ENCODE measurements at regions not wholly inside any gene's neighbourhood (a gene's known extent, or its start where the extent isn't known, plus 50 kb on each side); places are given as distances from the start of the nearest gene placed in this dataset.

GRCh38 chr2:18645315-18645714 is 55.9 kb upstream of the NT5C1B start:
- TF ChIP-seq MEIS1 (CRISPR knock-in tag; IDR thresholded peaks at IDR 0.05; ENCODE audit: borderline replicate concordance) (no peak), CTCF (tag by site-specific recombination; IDR thresholded peaks at IDR 0.05) (no peak), ZNF324 (tag by site-specific recombination; IDR thresholded peaks at IDR 0.05) (no peak), TRIM28 (IDR thresholded peaks at IDR 0.05; ENCODE audit: borderline replicate concordance, low read length) (no peak), ZNF140 (tag by site-specific recombination; IDR thresholded peaks at IDR 0.05) (no peak), YY1 (tag by site-specific recombination; IDR thresholded peaks at IDR 0.05) (no peak), REST (tag by site-specific recombination; IDR thresholded peaks at IDR 0.05) (no peak), WT1 (tag by site-specific recombination; IDR thresholded peaks at IDR 0.05) (no peak), ZNF2 (tag by site-specific recombination; IDR thresholded peaks at IDR 0.05) (no peak), ZSCAN30 (tag by site-specific recombination; IDR thresholded peaks at IDR 0.05) (no peak), SCRT2 (tag by site-specific recombination; IDR thresholded peaks at IDR 0.05) (no peak)

Data from HEK293 (cell line).